CD4-positive, alpha-beta T cell (primary cell): ENCODE measurements at regions not wholly inside any gene's neighbourhood (a gene's known extent, or its start where the extent isn't known, plus 50 kb on each side); places are given as distances from the start of the nearest gene placed in this dataset.
"Not testable (repeated sequence)": the region's sequence is repeated elsewhere in the genome, so short reads cannot be mapped to it uniquely, and the experiment has no call there.

Experiments
- ATAC-seq: fragments of 200-7000 bp; cut with Tn5 transposase; one replicate; pipeline ENCODE4 v1.10.0; 2022; ENCODE audit warnings: mild to moderate bottlenecking; ENCODE audit not compliant: poor library complexity
- CTCF ChIA-PET: fragments of 350-600 bp; sonication (Branson Sonifier 250); formaldehyde crosslinking; loops from one replicate; lab custom pipeline; 2021; ENCODE audit warnings: antibody characterized with exemption, inconsistent platforms; lab: Charles Lee
- POLR2A ChIA-PET: fragments of 350-600 bp; sonication (Branson Sonifier 250); formaldehyde crosslinking; loops from one replicate; lab custom pipeline; 2021; ENCODE audit warnings: antibody characterized with exemption, inconsistent platforms; lab: Charles Lee
- DNase-seq, 14 experiments: peaks; one replicate each; pipeline ENCODE4 v3.0.0-alpha.2; 2013 to 2020; ENCODE audit warnings: mixed read lengths in 2 of 14
- H3K27ac ChIP-seq, 2 donors: one replicate each; pipeline versions ENCODE4 v1.5.1 to v1.7.0; 2013; ENCODE audit warnings: low read length in 2 of 2, low read depth in 1 of 2, mild to moderate bottlenecking in 1 of 2
- H3K27me3 ChIP-seq, 2 experiments: 1 replicate in 1 of 2; 2 replicates in 1 of 2; pipeline versions ENCODE4 v1.6.1 to v1.7.0; 2013; ENCODE audit warnings: low read length in 2 of 2, control low read depth in 1 of 2, mild to moderate bottlenecking in 1 of 2, moderate library complexity in 1 of 2; ENCODE audit not compliant: insufficient read depth in 2 of 2, control insufficient read depth in 1 of 2
- H3K36me3 ChIP-seq: one replicate; pipeline ENCODE4 v1.6.1; 2013; ENCODE audit warnings: low read length, control low read depth; ENCODE audit not compliant: insufficient read depth
- H3K4me1 ChIP-seq: one replicate; pipeline ENCODE4 v1.6.1; 2013; ENCODE audit warnings: low read length, control low read depth; ENCODE audit not compliant: insufficient read depth
- H3K4me3 ChIP-seq: one replicate; pipeline ENCODE4 v1.5.1; 2013; ENCODE audit warnings: mild to moderate bottlenecking, low read length, moderate library complexity
- H3K9me3 ChIP-seq, 2 experiments: 1 replicate in 1 of 2; 2 replicates in 1 of 2; pipeline versions ENCODE4 v1.6.1 to v1.7.0; 2013; ENCODE audit warnings: low read length in 2 of 2, mild to moderate bottlenecking in 2 of 2, control low read depth in 1 of 2, moderate library complexity in 1 of 2; ENCODE audit not compliant: control insufficient read depth in 1 of 2, insufficient read depth in 1 of 2
- H3K27ac Mint-ChIP-seq: one replicate; pipeline ENCODE4 v1.8.0; 2020; ENCODE audit warnings: mixed read lengths
- H3K27me3 Mint-ChIP-seq: one replicate; pipeline ENCODE4 v1.8.0; 2021; ENCODE audit warnings: mixed read lengths
- H3K36me3 Mint-ChIP-seq: one replicate; pipeline ENCODE4 v1.8.0; 2021; ENCODE audit warnings: low read depth, mixed read lengths
- H3K4me1 Mint-ChIP-seq: one replicate; pipeline ENCODE4 v1.8.0; 2021; ENCODE audit warnings: low read depth, mixed read lengths
- H3K4me3 Mint-ChIP-seq: one replicate; pipeline ENCODE4 v1.8.0; 2020; ENCODE audit warnings: mild to moderate bottlenecking, mixed read lengths
- H3K9me3 Mint-ChIP-seq: one replicate; pipeline ENCODE4 v1.8.0; 2020; ENCODE audit warnings: mixed read lengths
- CTCF ChIP-seq: fragments of 200-600 bp; IDR thresholded peaks from one replicate; pipeline ENCODE4 v1.8.0; 2022; ENCODE audit warnings: antibody characterized with exemption, mild to moderate bottlenecking
- intact Hi-C, 2 experiments: fragments of 100-400 bp; cut with DNase I in 1 of 2; cut with micrococcal nuclease in 1 of 2; formaldehyde crosslinking; loops; one replicate each; pipeline versions ENCODE4 v1.15.1 to v1.9.0; 2023 to 2025; cut with DNase I, micrococcal nuclease

GRCh38 chr1:185541871-185542301 is 192.3 kb upstream of the HMCN1 start:
- intact Hi-C loops, result no loop called here
- POLR2A ChIA-PET, result no interaction called here
- H3K4me1 ChIP-seq, result peaks cover 6% of the 10 kb centered on the region

DNA sequence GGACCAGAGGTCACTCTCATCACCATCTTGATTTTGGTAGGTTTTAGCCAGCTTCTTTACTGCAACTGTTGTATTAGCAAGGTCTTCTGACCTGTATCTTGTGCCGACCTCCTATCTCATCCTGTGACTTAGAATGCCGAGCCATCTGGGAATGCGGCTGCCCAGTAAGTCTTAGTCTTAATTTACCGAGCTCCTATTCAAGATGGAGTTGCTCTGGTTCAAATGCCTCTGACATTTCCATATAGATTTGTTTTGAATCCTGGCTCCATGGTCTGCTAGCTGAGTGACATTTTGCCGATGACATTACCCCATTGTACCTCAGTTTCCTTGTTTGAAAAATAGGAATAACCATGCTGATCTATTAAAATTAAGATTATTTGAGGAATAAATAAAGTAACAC is 193.9 kb upstream of the HMCN1 start:
- ATAC-seq (no peak), DNase-seq (no peak)
- Mint-ChIP-seq H3K27ac (no peak overlapping the region), H3K4me3 (no peak overlapping the region), H3K36me3 (no peaks in the 10 kb centered on the region), H3K9me3 (peaks cover 2% of the 10 kb centered on the region), H3K27me3 (no peaks in the 10 kb centered on the region), H3K4me1 (no peaks in the 10 kb centered on the region)
- Histone ChIP-seq H3K36me3 (no peaks in the 10 kb centered on the region), H3K27me3 (no peaks in the 10 kb centered on the region), H3K4me3 (no peak overlapping the region), H3K9me3 (no peaks in the 10 kb centered on the region), H3K27ac (no peak overlapping the region), H3K4me1 (peaks cover 6% of the 10 kb centered on the region)
- ChIA-PET CTCF (interaction anchor here (0.7 kb wide), 1 partner anchor 11 kb away, joined by 3 read pairs; no protein-coding TSS in a partner anchor), POLR2A (no interaction called here)
- intact Hi-C loops, result no loop called here
- no peak for TF ChIP-seq CTCF

More at GRCh38 chr1:185541871-185542301, 192.3 kb upstream of the HMCN1 start:
- Mint-ChIP-seq H3K4me1 (no peaks in the 10 kb centered on the region), H3K36me3 (no peaks in the 10 kb centered on the region), H3K27ac (no peak overlapping the region), H3K27me3 (no peaks in the 10 kb centered on the region), H3K9me3 (peaks cover 2% of the 10 kb centered on the region), H3K4me3 (no peak overlapping the region)
- no peak overlapping the region for H3K27ac ChIP-seq
- H3K36me3 ChIP-seq, result no peaks in the 10 kb centered on the region
- no peak overlapping the region for H3K4me3 ChIP-seq
- no peaks in the 10 kb centered on the region for H3K9me3 ChIP-seq
- no peak for TF ChIP-seq CTCF
- DNase-seq (no peak), ATAC-seq (no peak)
- CTCF ChIA-PET, result interaction anchor here (1.1 kb wide), 1 partner anchor 25 kb away, joined by 3 read pairs; no protein-coding TSS in a partner anchor
- H3K27me3 ChIP-seq, result no peaks in the 10 kb centered on the region

GRCh38 chr1:185539277-185539943 is 194.8 kb upstream of the HMCN1 start:
- Histone ChIP-seq H3K9me3 (no peaks in the 10 kb centered on the region), H3K27me3 (no peaks in the 10 kb centered on the region), H3K27ac (no peak overlapping the region), H3K4me3 (no peak overlapping the region), H3K36me3 (no peaks in the 10 kb centered on the region), H3K4me1 (peaks cover 6% of the 10 kb centered on the region)
- POLR2A ChIA-PET, result no interaction called here
- Mint-ChIP-seq H3K27me3 (no peaks in the 10 kb centered on the region), H3K36me3 (no peaks in the 10 kb centered on the region), H3K4me1 (no peaks in the 10 kb centered on the region), H3K9me3 (peaks cover 2% of the 10 kb centered on the region), H3K27ac (no peak overlapping the region), H3K4me3 (no peak overlapping the region)
- CTCF ChIA-PET, result interaction anchor here (1.0 kb wide), 1 partner anchor 29 kb away, joined by 4 read pairs; no protein-coding TSS in a partner anchor
- DNase-seq, result peak in 1 of 14 experiments; percentile 23
- no peak for ATAC-seq
- no peak for TF ChIP-seq CTCF
- intact Hi-C loops, result no loop called here

- H3K9me3 Mint-ChIP-seq, ATAC-seq, H3K9me3 ChIP-seq, H3K4me1 Mint-ChIP-seq, H3K27ac ChIP-seq, H3K4me3 Mint-ChIP-seq, H3K36me3 Mint-ChIP-seq, H3K27me3 ChIP-seq, H3K36me3 ChIP-seq, H3K27ac Mint-ChIP-seq, H3K4me3 ChIP-seq, DNase-seq, POLR2A ChIA-PET, H3K4me1 ChIP-seq, intact Hi-C loops, H3K27me3 Mint-ChIP-seq: not testable (repeated sequence)
- CTCF ChIA-PET, result interaction anchor here (1.0 kb wide), 1 partner anchor 28 kb away, joined by 4 read pairs; no protein-coding TSS in a partner anchor
These were observed 195.8 kb upstream of the HMCN1 start for GRCh38 chr1:185538309-185538898.
